ENCODE measurements at regions not wholly inside any gene's neighbourhood (a gene's known extent, or its start where the extent isn't known, plus 50 kb on each side); places are given as distances from the start of the nearest gene placed in this dataset.
A peak's percentile ranks its signal among the peaks of the same experiment; 100 is the strongest.

DNA sequence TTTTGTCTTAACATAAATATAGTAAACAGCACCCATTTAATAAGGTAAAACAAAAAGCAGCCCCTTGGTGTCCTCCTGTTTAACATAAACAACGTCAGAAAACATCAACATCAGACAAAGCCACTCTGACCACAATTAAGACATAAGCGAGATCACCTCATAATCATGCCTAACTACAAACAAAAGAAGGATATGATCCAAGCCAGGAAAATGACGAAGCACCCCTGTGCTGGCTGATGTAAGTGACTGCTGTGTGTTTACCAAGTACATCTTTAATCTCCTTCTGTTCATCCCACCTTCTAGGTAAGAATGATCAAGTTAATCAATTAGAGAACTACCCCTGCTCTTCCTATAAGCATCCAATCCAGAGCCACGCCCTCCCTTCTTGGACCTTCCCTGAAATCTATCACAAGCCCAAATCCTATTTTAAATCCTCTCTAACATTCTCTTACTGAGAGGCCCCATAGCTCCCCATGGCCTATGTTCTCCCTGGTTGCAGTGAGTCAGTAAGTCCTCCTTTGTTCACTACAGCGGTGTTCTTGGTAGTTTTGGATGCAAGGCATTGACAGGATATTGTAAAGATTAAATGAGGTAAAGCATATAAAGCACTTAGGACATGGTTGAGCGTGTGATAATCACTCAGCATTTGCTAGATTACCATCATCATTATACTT lies 424.2 kb downstream of the TSN start:
- ATAC-seq, result no peak
- no peak for DNase-seq (ENCODE audit: low spot score)
- intact Hi-C loops (cut with DNase I), result no loop called here

- ATAC-seq (no peak), DNase-seq (ENCODE audit: low spot score) (no peak)
- intact Hi-C loops (cut with DNase I), result no loop called here
Observed at GRCh38 chr2:122180972-122181371, 425.5 kb downstream of the TSN start.

DNA sequence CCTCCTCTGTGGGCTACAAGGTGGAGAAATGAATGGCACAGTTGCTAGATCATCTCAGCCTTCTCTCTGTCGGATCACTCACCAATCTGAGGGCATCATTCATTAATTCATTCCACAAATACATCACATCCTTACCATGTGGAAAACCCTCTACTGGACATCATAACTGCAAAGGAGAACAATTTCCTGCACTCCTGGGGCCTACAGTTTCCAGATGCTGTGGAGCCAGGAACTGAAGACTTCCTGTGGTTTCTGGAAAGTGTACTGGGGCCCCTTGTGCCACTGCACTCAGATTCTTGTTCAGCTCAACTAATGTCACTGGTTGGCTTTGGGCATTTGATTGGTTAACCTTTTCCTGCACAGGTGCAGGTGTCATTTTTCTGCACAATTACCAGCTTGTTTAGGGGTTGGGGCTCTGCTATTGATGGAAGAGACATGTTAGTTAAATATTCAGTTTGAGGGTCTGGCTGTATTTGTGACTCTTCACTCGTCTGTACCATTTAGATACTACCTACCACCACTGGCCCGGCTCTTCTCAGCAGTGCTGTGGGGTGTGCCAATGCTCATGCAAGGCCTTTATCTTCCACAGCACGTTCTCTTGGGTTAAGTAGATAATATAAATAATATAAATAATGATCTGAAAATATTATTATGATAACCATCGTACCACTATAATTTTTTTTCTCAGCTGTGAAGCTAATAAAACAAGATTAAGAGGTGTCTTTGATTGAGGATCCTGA lies 427.3 kb downstream of the TSN start:
- intact Hi-C loops (cut with DNase I), result no loop called here
- ATAC-seq, result no peak
- DNase-seq (ENCODE audit: low spot score), result no peak

GRCh38 chr2:122183890-122184289 lies 428.4 kb downstream of the TSN start:
- DNase-seq (ENCODE audit: low spot score) (no peak), ATAC-seq (no peak)
- intact Hi-C loops (cut with DNase I), result no loop called here

DNA sequence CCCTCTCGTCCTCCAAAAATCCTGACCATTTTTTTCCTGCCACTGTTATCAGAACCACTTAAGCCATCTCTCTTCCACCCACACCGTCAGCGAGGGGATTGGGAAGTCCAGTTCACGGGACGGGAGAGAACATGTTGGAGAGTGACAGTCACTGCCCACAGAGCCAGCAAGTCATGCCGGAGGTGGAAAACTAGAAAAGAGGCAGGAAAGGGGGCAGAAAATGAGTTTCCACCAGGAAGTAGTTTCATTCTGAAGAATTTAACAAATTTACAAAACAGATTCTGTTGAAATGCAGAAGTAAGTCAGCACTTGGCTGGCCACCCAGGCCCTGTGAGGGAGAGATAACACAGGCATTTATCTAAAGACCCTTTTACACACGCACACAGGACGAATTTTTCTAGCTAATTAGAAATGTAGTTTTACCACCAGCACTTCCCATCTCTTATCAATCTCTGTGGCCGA lies 431.3 kb downstream of the TSN start:
- ATAC-seq (no peak), DNase-seq (ENCODE audit: low spot score) (no peak)
- intact Hi-C loops (cut with DNase I), result no loop called here

GRCh38 chr2:122191331-122191730 lies 435.9 kb downstream of the TSN start:
- ATAC-seq (no peak), DNase-seq (ENCODE audit: low spot score) (no peak)
- intact Hi-C loops (cut with DNase I), result no loop called here

DNA sequence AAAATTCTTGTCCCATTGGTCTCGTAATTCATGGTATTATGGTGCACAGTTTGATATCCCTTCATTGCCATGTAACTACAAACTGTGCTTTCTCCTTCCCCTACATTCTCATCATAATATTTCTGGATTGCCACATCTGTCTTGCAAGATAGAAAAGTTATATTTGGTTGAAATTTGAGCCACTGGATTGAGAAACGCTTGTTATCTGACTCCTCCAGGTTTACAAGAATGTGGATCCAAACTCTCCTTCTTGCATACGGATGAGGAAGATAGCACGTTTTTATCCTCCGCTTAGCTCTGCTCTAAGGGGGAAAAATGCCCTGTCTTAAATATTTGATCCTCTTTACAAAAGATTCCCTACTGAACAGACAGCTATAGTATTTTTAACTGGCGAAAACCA lies 438.2 kb downstream of the TSN start:
- intact Hi-C loops (cut with DNase I), result no loop called here
- no peak for ATAC-seq
- DNase-seq (ENCODE audit: low spot score), result no peak

DNA sequence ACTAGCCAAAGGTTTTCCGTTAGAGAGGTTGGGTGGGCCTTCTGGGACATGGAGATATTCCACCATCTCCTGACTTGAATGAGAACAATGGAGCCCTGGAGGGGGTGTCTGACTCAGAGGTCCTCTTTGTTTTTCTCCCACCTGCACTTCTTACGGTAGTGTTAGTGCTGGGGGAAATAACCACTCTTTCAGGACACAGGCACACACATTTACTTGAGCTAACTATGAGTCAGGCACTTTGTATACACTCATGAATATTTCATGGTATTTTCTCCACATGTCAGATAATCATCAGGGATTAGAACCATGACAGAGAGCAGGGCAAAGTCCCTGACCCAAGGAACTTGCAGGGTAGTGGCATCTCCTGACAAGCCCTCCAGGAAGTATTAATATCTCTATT lies 439.1 kb downstream of the TSN start:
- no peak for ATAC-seq
- intact Hi-C loops (cut with DNase I), result no loop called here
- DNase-seq (ENCODE audit: low spot score), result no peak

DNA sequence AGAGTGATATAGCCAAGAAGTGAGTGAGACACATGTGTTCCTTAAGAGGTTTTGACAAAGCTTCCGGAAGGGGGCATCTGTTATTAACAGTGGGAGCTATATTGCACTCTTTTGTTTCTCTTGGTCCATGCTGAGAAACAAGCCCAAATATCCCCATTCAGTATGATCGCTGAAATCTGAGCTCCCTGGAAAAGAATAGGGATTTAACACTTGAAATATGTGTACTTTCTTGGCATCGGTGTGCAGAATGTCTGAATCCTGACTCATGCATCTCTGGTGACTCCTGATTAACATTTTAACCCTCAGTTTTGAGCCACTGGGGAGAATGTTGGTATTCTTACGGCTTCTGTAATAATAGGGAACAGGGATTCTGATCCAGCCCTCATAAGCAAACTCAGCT lies 448.1 kb downstream of the TSN start:
- ATAC-seq (peak; percentile 79), DNase-seq (ENCODE audit: low spot score) (no peak)
- intact Hi-C loops (cut with DNase I), result no loop called here

DNA sequence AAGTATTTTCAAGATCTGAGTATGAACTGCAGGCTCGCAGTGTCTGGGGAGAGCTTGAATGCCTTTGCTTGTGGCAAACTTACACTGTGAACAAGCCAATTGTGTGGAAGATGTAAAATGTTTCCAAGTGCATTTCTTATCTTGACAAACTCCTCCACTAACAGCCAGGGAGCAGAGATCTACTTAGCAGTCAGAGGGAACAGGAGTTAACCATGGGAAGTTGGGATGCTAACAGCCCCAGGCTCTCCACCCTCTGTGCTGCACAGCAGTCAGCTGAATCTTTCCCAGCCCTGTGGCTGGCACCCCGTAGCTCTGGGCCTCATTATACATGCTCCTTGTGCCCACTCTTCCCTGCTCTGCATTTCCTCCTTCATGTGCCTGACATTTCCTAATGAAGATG lies 450.2 kb downstream of the TSN start:
- no peak for DNase-seq (ENCODE audit: low spot score)
- no peak for ATAC-seq
- intact Hi-C loops (cut with DNase I), result no loop called here

DNA sequence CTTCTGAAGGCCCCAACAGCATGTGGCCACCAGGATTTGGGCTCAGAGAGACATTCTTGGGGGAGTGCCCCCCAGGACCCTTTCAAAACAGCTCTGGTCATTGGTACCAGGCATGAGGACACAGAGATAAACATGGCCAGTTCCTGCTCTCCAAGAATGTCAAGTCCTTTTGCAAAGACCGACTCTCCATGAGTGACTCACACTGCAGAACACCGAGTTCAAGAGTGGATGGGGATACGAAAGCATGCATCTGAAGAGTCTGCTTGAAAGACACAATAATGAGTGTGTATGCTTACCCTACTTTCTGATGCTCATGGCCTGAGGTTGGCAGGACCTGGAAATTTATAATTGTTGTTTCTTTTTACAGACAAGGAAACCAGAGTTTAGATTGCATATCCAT lies 450.6 kb downstream of the TSN start:
- intact Hi-C loops (cut with DNase I), result no loop called here
- DNase-seq (ENCODE audit: low spot score) (no peak), ATAC-seq (no peak)

GRCh38 chr2:122209377-122209776 lies 453.9 kb downstream of the TSN start:
- no peak for ATAC-seq
- DNase-seq (ENCODE audit: low spot score), result no peak
- intact Hi-C loops (cut with DNase I), result no loop called here

DNA sequence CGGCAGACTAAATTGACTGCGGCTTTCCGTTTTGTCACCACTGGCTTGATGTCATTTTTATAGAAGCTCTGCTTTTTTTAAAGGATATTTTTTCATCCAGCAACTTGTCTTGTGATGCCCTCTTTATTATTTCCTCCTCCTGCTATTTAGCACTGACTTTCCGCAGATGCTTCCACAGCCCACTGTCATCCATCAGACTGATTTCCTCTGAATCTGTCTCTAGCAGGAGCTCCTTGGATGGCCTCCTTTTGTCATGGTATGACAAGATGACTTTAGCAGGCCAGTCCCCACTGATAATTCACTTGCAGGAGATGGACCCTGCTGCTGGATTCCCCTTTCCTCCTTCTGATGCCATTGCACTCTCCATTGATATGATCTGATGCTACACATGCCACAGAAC lies 454.6 kb downstream of the TSN start:
- ATAC-seq, result no peak
- intact Hi-C loops (cut with DNase I), result no loop called here
- no peak for DNase-seq (ENCODE audit: low spot score)

- intact Hi-C loops (cut with DNase I), result no loop called here
- no peak for DNase-seq (ENCODE audit: low spot score)
- no peak for ATAC-seq
Observed at GRCh38 chr2:122210898-122211856, 455.7 kb downstream of the TSN start.

GRCh38 chr2:122213312-122213711 lies 457.9 kb downstream of the TSN start:
- intact Hi-C loops (cut with DNase I), result no loop called here
- DNase-seq (ENCODE audit: low spot score) (no peak), ATAC-seq (no peak)

- DNase-seq (ENCODE audit: low spot score) (no peak), ATAC-seq (no peak)
- intact Hi-C loops (cut with DNase I), result no loop called here
Observed at GRCh38 chr2:122216071-122216470, 460.6 kb downstream of the TSN start.

DNA sequence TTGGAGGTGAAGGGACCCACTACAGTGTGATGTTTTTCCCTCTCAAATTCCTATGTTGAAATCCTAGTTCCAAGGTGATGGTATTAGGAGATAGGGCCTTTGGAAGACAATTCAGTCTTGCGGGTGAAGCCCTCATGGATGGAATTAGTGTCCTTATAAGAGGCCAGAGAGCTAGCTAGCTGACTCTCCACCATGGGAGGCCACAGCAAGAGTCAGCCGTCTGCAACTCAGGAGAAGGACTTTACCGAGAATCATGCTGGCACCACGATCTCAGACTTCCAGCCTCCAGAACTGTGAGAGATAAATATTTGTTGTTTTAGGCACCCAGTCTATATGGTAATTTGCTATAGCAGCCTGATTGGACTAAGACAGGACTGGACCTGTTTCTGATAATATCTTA lies 461.4 kb downstream of the TSN start:
- intact Hi-C loops (cut with DNase I), result no loop called here
- ATAC-seq (no peak), DNase-seq (ENCODE audit: low spot score) (no peak)

DNA sequence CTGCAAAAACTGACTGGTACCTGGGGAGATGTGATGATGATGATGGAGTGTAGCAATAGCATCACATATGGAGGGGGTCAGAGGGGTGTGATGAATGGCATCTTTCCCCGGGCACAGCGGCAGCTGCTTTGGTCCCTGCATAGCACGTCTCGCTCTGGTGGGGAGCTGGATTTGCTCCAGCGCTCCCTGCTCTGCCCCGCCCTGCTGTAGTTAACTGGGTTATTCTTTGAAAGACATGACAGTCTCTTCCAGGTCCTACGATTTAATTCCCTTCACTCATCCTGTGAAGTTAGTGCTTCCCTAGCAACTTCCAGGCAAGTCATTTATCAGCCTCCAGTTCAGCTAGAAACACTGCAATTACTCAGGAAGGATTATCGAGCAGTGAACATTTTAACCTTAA lies 463.1 kb downstream of the TSN start:
- intact Hi-C loops (cut with DNase I), result no loop called here
- no peak for DNase-seq (ENCODE audit: low spot score)
- ATAC-seq, result no peak

DNA sequence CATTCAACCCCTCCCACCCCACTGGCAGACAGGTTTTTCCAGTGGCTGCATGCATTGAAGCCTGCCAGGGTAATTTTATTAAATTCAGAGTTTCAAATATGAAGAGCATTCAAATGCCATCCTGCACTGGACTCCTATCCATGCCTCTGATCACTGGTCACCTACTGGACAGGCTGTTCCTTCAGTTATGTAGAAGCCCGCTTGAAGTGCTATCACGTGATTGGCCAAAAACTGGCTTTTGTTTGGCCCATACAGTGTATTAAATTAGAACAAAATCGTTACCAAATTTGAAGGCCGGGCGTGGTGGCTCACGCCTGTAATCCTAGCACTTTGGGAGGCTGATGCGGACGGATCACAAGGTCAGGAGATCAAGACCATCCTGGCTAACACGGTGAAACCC lies 464.1 kb downstream of the TSN start:
- DNase-seq (ENCODE audit: low spot score) (no peak), ATAC-seq (no peak)
- intact Hi-C loops (cut with DNase I), result no loop called here

- no peak for ATAC-seq
- intact Hi-C loops (cut with DNase I), result no loop called here
- DNase-seq (ENCODE audit: low spot score), result no peak
Observed at GRCh38 chr2:122221665-122222064, 466.2 kb downstream of the TSN start.
